Mucosa of descending colon (tissue), 3 donors: ENCODE measurements at regions not wholly inside any gene's neighbourhood (a gene's known extent, or its start where the extent isn't known, plus 50 kb on each side); places are given as distances from the start of the nearest gene placed in this dataset.
A peak's percentile ranks its signal among the peaks of the same experiment; 100 is the strongest.

Source experiments
- ATAC-seq: fragments of 200-7000 bp; cut with Tn5 transposase; one replicate; pipeline ENCODE4 v1.9.1; 2020; ENCODE audit warnings: mild to moderate bottlenecking, moderate library complexity
- DNase-seq, 3 donors: peaks; one replicate each; pipeline ENCODE4 v3.0.0-alpha.2; 2020
- H3K36me3 ChIP-seq: fragments of 200-600 bp; one replicate; pipeline ENCODE4 v1.8.0; 2021; ENCODE audit warnings: low read depth, mild to moderate bottlenecking
- H3K4me1 ChIP-seq: fragments of 200-600 bp; one replicate; pipeline ENCODE4 v1.8.0; 2021; ENCODE audit warnings: low read depth, mild to moderate bottlenecking
- H3K4me3 ChIP-seq: fragments of 200-600 bp; one replicate; pipeline ENCODE4 v1.8.0; 2021; ENCODE audit warnings: mild to moderate bottlenecking
- H3K9me3 ChIP-seq: fragments of 200-600 bp; one replicate; pipeline ENCODE4 v1.8.0; 2021; ENCODE audit warnings: mild to moderate bottlenecking
- intact Hi-C, 2 donors: fragments of 100-400 bp; cut with DNase I in 1 of 2; cut with micrococcal nuclease in 1 of 2; formaldehyde crosslinking; loops; one replicate each; pipeline versions ENCODE4 v1.11.0 to v1.11.1; 2022; cut with DNase I, micrococcal nuclease
- TF ChIP-seq, protein P1 (sequence below): fragments of 200-600 bp; IDR thresholded peaks from one replicate; pipeline ENCODE4 v1.8.0; 2022; ENCODE audit warnings: antibody characterized with exemption, mild to moderate bottlenecking
- donor health status: DM: no; HTN: no; CAD: no; lungs with moderate emphysema.
- donor health status: DM: no; HTN: no; CAD: no.
- donor health status: DM: no; HTN: yes; CAD: no.

DNA sequence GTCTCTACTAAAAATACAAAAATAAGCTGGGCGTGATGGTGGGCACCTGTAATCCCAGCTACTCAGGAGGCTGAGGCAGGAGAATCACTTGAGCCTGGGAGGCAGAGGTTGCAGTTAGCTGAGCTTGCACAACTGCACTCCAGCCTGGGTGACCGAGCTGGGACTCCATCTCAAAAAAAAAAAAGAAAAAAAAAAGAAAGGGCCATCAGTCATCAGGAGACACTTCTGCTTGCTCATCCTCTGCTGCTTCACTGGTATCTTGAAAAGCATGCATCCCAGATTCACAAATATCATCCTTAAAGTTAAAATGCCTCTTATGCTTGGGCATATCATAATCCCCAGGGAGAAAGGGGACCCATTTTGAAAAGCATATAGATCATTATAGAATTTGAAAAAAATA, 176.6 kb upstream of the NR2F2 start:
- TF ChIP-seq, protein P1, sequence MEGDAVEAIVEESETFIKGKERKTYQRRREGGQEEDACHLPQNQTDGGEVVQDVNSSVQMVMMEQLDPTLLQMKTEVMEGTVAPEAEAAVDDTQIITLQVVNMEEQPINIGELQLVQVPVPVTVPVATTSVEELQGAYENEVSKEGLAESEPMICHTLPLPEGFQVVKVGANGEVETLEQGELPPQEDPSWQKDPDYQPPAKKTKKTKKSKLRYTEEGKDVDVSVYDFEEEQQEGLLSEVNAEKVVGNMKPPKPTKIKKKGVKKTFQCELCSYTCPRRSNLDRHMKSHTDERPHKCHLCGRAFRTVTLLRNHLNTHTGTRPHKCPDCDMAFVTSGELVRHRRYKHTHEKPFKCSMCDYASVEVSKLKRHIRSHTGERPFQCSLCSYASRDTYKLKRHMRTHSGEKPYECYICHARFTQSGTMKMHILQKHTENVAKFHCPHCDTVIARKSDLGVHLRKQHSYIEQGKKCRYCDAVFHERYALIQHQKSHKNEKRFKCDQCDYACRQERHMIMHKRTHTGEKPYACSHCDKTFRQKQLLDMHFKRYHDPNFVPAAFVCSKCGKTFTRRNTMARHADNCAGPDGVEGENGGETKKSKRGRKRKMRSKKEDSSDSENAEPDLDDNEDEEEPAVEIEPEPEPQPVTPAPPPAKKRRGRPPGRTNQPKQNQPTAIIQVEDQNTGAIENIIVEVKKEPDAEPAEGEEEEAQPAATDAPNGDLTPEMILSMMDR, result no peak
- H3K9me3 ChIP-seq, result no peaks in the 10 kb centered on the region
- H3K4me1 ChIP-seq, result no peaks in the 10 kb centered on the region
- H3K36me3 ChIP-seq, result no peaks in the 10 kb centered on the region
- no peak for DNase-seq
- no peak overlapping the region for H3K4me3 ChIP-seq
- intact Hi-C loops, result no loop called here
- ATAC-seq, result no peak

GRCh38 chr15:96158938-96159337, 171.6 kb upstream of the NR2F2 start:
- TF ChIP-seq, protein P1, result no peak
- intact Hi-C loops, result no loop called here

GRCh38 chr15:96160269-96160668, 170.2 kb upstream of the NR2F2 start:
- ATAC-seq (no peak), DNase-seq (peak in 1 of 3 donors; percentile 17)
- no peak overlapping the region for H3K4me3 ChIP-seq
- TF ChIP-seq, protein P1, result no peak
- intact Hi-C loops, result no loop called here
- H3K36me3 ChIP-seq, result no peaks in the 10 kb centered on the region
- no peaks in the 10 kb centered on the region for H3K4me1 ChIP-seq
- H3K9me3 ChIP-seq, result no peaks in the 10 kb centered on the region

More at GRCh38 chr15:96158938-96159337, 171.6 kb upstream of the NR2F2 start:
- Histone ChIP-seq H3K36me3 (no peaks in the 10 kb centered on the region), H3K4me1 (no peaks in the 10 kb centered on the region), H3K9me3 (no peaks in the 10 kb centered on the region), H3K4me3 (no peak overlapping the region)
- DNase-seq (peak in 1 of 3 donors; percentile 11), ATAC-seq (no peak)

DNA sequence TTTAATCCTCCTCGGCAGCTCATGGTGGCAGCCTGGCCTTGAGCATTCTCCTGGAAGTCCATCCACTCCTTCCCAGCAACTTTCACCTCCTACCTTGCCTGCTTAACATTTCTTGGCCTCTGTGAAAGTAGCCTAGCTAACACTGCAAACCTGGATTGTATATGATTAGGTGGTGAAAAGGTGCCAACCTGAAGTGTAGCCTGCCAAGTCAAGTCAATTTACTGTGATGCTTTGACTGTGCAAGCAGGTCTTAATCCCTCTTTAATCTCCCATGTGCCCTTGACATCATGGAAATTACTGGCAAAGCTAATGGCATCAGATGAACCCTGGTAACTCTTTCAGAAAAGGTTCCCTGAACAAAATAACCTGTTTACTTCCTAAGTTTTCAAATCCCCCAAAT, 169.7 kb upstream of the NR2F2 start:
- H3K4me3 ChIP-seq, result no peak overlapping the region
- H3K9me3 ChIP-seq, result no peaks in the 10 kb centered on the region
- no peaks in the 10 kb centered on the region for H3K4me1 ChIP-seq
- intact Hi-C loops, result no loop called here
- ATAC-seq, result no peak
- no peaks in the 10 kb centered on the region for H3K36me3 ChIP-seq
- TF ChIP-seq, protein P1, result no peak
- DNase-seq, result no peak

GRCh38 chr15:96162322-96162721, 168.2 kb upstream of the NR2F2 start:
- Histone ChIP-seq H3K36me3 (no peaks in the 10 kb centered on the region), H3K9me3 (no peaks in the 10 kb centered on the region), H3K4me3 (no peak overlapping the region), H3K4me1 (no peaks in the 10 kb centered on the region)
- TF ChIP-seq, protein P1, result no peak
- intact Hi-C loops, result no loop called here
- DNase-seq (no peak), ATAC-seq (no peak)

DNA sequence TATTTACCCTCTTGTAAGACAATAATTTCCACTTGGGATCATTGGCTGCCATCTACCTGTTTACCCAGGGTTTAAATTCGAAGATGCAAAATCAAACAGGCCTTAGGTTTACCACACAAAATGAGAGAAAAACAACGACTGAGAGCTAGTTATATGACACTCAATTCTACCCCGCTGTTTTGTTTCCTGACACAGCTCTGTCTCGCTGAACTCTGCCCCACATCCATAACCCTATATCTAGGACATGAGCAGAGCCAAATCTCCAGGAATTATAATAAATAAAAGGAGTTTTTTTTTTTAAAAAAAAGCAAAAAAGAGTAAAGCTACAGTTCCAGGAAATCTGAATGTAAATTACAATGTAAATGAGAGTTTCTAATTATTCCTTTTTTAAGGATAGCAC, 165.4 kb upstream of the NR2F2 start:
- TF ChIP-seq, protein P1, result no peak
- DNase-seq, result no peak
- intact Hi-C loops, result no loop called here
- Histone ChIP-seq H3K4me3 (no peak overlapping the region), H3K4me1 (no peaks in the 10 kb centered on the region), H3K9me3 (no peaks in the 10 kb centered on the region), H3K36me3 (no peaks in the 10 kb centered on the region)
- ATAC-seq, result no peak
